ENCODE measurements at regions not wholly inside any gene's neighbourhood (a gene's known extent, or its start where the extent isn't known, plus 50 kb on each side); places are given as distances from the start of the nearest gene placed in this dataset.

- no peak for TF ChIP-seq CTCF (IDR thresholded peaks at IDR 0.05)
- no peak for TF ChIP-seq POLR2A (IDR thresholded peaks at IDR 0.05)
Measured at GRCh38 chr10:60645980-60646379, 132.3 kb upstream of the CDK1 start.
